Renal pelvis (tissue), 1 donor: ENCODE measurements at regions not wholly inside any gene's neighbourhood (a gene's known extent, or its start where the extent isn't known, plus 50 kb on each side); places are given as distances from the start of the nearest gene placed in this dataset.

Experiments
- DNase-seq: peaks from one replicate; pipeline ENCODE4 v3.0.0-alpha.2; 2013

DNA sequence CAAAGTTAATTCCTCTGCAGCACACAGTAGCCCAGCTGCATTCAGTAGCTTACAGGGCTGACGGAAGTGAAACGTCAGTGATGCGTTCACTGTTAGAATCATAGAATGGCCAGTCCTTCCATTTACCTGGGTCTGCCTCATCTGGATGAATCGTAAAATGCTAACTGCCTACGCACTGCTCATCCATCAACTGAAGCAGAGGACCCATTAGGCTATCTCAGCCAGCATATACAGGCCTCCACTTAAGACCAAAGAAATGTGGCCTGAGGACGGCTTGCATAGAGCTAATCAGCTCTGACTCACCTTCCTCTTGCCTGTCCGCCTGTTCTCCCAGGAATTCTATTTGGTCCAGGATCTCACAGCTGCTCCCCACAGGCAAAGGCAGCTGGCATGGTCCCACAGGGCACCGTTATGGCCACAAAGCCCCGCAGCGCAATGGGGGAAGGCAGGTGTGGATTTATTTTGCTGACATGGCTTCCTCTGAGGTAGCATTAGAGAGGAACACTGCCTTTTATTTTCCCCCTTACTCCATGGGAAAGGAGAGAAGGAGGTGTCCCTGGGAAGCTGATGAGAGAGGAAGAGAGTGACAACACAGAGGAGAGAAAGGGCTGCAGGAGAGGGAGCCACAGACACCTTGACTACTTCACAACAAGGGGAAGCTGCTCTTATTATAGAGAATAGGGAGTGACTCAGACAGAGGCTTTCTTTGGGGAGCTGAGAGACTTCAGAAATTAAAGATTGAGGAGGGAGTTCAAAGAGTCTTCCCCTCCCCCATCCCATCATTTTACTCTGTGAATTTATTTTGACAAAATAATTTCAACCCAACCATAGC lies 177.6 kb downstream of the HHIPL2 start:
- DNase-seq, result no peak

DNA sequence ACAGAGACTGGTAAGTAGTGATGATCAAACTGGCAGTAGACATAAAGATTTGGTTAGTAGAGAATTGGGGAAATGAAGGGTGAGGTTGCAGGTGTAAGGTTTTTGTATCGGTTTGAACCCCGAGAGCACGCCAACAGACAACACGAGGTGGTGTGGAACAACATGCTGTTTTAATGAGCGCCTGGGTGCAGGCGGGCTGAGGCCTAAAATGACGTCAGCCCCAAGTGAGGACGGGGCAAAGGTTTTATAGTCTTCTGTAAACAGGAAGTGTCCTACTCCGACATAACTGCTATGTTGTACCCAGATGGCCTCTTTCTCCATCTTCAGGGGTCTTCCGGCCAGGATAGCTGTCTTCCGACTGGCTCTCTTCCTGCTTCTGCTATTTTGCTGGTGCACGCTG lies 178.8 kb downstream of the HHIPL2 start:
- no peak for DNase-seq

DNA sequence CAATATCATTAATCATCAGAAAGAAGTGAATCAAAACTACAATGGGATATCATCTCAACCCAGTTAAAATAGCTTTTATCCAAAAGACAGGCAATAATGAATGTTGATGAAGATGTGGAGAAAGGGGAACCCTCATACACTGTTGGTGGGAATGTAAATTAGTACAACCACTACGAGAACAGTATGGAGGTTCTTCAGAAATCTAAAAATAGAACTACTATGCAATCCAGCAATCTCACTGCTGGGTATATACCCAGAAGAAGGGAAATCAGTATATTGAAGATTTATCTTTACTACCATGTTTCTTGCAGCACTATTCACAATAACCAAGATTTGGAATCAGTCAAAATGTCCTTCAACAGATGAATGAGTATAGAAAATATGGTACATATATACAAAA lies 189.8 kb downstream of the HHIPL2 start:
- no peak for DNase-seq

DNA sequence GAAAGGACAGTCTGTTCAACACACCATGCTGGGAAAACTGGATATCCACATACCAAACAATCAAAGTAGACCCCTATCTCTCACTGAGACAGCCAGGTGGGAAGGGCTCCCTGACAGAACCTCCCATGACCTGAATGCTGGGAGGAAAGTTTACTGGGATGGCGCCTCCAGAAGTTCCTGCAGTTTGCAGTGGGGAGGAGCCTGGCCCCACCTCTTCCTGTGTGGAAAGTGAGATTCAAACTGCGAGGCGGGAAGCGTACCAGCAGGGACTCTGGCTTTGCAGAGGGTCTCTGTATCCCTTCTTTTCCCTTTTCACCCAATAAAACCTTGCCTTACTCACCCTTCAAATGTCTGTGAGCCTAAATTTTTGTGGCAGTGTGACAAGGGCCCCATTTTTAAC lies 190.7 kb downstream of the HHIPL2 start:
- no peak for DNase-seq

DNA sequence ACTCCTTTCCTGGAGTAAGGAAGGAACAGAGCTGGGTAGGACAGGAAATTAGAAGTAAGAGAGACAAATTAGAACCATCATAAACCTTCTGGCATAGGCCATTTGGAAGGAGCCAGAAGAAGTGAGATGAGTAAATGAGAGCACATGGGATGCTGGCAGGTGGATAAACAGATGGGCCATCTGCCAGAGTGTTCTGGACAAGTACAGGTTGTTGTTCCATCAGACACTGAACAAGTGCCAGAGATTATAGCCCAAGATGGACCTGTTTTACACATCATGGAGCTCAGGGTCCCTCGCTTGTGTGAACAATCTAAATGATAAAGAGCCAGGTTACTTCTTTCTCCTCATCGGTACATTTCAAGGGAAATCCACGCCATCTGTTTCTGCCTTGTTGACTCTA lies 200.3 kb downstream of the HHIPL2 start:
- DNase-seq, result no peak

DNA sequence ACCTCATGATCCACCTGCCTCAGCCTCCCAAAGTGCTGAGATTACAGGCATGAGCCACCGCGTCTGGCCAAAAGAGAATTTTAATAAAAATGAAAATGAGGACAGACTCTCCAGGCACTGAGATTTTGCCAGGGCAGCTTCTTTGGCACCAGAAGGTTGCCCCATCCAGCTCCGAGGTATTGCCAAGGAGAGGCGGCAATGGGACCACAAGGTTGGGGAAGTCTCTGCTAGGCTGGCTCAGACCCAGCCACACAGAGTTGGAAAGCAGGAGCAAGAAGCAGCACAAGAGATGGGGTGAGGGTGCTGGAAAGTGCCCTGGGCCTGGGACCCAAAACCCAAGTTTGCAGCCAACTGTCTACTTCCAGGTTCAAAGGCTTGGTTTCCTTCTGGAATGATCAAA lies 200.9 kb downstream of the HHIPL2 start:
- no peak for DNase-seq

DNA sequence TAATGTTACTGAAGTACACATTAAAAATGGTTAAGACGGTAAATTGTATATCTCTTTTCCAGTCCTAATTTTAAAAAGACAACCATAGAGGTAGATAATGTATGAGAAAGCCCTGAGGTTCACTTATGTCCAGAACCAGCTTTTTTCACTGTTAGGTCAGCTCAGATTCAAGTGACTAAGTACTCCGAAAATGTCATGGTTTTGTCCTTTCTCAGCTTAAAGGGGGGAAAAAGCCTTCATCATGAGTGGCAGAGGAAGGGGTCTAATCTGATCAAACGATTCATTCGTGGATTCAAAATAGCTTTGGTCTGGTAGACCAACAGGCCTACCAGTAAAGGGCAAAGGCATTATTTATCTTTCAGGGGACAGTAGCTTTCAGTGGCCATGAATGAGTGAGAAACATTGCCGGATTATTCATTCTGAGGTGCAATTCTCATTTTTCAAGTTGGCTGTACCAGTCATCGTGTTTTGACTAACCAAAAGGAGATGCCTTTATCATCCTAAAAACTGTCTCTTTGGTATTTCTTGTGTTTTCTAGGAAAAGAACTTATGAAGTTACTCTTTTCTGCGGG lies 208.4 kb downstream of the HHIPL2 start:
- DNase-seq, result no peak

DNA sequence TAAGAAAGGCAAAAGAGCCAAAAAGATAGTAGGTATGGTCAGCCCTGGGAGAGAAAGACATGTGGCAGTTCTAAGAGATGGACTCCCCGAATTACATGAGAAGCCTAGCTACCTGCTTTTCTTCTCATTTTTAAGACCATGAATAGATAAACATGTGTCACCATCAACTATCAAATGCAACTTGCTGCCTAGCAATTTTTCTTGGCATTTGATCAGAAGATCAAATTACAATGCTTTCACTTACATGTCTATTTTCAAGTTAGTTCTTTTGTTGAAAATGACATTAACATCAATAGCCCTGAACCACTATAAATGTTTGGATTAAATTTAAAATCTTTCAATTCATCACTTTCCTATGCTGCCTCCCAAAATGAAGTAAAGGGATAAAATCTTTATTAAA lies 212.3 kb downstream of the HHIPL2 start:
- DNase-seq, result no peak

DNA sequence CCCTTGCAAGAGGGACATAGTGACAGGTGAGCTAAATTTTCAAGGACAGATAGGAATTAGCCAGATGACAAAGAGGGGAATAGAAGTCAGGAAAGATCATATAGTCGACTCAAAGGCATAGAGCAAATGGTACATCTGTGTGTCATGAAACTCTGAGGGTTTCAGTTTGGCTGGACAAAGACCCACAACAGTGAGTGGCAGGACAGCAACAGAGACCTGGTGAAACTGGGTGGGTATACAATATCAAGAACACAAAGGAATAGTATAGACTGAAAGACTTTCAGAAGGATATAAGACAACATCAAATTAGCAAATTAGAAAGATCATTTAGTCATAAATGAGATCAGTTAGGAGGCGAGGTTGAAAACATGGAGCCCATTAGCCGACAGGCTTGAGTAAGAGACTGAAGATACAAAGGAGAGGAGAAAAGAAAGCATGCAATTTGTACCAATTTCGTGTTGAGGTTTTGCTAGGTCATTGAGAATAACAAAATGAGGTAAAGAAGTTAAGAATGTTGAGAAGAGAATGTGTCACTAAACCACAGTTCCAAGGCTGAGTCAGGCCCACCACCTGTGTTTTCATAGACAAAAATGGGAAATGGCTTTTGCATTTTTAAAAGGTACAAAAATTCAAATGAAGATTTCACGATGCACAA lies 213.8 kb downstream of the HHIPL2 start:
- DNase-seq, result no peak

DNA sequence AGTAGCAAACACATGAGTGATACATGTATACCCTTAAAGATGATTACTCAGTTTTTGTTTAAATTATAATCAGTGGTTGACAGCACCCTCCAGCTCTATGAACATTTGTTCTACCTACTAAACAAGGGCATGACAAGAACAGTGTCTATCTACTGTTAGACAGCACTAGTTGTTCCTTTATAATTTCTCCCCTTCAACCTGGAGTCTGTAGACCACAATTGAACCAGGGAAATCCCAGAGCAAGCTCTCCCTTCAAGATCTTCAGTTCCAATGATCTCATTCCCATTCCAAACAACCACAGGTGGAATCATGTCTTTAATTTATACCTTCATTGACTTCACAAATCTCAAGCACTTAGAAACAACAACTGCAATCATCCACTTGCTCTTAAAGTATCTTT lies 216.1 kb downstream of the HHIPL2 start:
- DNase-seq, result no peak

DNA sequence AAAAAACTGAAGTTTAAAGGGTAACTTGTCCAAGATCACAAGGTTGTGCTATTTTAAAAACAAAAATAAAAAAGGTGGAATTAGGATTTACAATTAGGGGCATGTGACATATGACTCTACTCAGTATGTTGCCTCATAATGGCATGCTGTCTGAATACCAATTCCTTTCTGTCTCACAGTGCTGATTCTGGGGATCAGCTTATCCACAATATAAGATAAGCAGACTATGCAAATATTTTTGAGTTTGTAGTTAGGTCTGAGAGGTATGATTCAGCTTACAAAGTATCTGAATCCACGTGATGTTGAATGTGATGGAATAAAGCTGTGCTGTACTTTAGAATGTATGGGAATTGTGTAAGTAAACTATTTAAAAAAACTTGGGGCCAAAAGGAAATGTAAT lies 216.6 kb downstream of the HHIPL2 start:
- no peak for DNase-seq

DNA sequence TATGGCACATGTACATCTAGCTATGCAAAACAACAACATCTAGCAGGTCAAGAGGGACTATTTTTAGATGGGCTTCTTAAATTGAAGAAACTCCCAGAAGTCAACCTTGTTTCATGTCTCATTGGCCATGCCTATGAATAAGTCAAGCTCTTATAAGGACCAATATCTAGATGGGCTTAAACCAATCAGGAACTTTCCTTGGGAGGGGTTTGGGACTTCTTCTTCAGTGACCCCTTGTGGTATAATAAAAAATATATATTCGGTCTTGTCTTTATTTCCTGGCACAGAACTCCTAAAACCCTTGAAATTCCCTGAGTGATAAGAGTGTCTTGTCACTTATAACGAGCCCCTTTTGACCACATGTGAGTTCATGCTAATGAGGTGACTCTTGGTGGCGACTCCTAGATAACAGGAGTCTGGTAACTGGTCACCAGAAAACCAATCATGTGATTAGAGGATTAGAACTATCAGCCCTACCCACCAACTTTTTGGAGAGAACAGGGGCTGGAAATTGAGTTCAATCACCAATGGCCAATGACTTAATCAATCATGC lies 218.3 kb downstream of the HHIPL2 start:
- no peak for DNase-seq

DNA sequence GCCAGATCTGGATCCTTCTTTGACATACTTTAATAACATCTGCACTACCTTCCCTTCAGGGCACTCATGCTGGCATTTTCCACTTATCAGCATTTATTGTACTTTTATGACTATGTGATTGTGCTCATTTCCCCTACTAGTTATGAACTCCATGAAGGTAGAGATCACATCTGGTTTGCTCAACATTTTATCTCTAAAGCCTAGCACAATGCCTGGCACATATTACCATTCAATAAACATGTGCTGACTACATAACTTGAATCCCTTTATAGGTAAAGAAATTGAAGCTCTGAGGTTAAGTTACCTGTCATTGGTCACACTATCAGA lies 221.2 kb downstream of the HHIPL2 start:
- DNase-seq, result no peak

DNA sequence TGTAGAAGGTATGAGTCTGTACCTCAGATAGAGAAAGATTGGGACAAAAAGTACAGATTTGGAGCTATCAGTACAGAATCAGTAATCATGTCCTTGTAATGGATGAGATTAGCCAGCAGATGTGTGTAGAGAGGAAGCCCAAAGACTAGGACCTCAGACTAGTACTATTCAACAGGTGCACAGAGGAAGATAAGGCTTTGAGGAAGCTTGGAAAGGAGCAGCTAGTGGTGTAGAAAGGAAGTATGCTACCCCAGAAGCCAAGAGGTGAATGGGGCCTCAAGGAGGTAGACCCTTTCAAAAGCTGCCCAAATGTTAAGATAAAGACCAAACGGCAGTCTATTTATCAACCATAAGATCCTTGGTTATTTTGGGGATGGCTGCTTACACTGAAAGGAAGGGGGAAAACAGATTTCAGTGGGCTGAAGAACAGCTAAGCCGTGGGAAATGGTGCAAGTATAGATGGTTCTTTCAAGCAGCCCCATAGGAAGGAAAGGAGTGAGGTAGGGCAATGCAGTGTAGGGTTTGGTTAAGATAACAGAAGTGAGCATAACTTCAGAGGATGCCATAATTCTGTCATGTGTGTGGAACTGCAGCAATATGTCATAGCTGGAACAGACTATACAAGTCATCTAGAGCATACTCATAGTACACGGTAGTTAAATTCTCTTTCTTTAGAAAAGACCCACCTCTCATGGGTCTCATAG lies 221.7 kb downstream of the HHIPL2 start:
- no peak for DNase-seq

DNA sequence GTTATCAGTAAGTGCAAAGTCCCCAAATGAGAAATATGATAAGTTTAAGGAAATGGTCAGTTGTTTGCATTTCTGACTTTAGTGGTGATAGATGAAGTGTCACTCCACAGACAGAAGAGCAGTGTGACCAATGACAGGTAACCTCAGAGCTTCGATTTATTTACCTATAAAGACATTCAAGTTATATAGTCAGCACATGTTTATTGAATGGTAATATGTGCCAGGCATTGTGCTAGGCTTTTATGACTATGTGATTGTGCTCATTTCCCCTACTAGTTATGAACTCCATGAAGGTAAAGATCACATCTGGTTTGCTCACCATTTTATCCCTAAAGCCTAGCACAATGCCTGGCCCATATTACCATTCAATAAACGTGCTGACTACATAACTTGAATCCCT lies 222.4 kb downstream of the HHIPL2 start:
- no peak for DNase-seq

DNA sequence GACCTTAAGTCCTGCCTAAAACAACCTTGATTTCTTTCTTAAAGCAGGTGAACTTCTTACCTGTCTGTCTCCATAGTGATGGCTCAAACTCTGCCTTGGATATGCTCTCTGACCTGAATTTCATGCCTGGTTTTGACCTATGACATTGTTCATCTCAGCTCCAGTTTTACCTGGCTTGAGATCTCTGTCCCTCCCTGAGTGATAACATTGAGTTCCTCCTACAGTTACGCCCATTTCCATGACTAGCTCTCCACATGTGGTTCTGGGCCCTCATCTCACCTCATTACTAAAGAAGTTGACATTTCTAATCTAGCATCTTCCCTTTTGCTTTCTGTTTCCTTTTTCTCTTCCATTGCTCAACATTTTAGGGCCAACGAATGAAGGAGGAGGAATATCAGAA lies 233.1 kb downstream of the HHIPL2 start:
- no peak for DNase-seq

DNA sequence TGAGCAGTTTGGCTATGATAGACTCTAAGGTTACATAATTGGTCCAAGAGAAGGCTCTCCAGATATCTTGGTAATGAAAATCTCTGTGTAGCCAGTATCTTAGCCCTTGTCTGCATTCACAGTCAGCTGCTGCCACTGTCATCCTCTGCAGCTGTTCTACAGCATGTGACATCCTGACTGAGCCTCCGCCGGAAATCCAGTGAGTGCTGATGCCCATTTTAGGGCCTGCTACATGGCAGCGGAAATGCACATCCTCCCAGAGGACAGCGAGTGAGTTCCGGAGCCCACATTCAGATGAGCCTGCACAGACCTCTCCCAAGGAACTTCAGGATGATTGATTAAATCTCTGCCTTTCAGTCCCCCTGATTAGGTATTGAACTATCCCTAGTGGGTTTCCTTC lies 237.1 kb downstream of the HHIPL2 start:
- DNase-seq, result peak; percentile 10

DNA sequence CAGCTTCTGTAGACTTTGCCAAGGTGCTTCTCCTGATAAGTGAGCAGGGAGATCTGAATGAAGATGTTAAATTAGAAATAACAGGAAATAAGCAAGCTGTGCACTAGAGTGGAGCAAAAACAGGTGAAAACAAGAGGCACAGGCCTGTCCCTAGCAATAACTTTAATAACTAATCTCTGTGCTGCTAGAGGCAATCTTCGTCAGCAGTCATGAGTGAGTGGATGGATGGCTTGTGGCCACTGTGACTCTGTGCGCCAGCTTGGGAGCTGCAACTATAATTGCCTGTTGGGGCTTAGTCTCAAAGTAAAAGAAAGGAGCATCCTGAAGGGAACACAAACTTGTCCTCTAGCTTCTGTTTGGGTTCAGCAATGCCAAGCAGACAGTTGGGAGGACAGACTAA lies 240.3 kb downstream of the HHIPL2 start:
- DNase-seq, result peak; percentile 5

DNA sequence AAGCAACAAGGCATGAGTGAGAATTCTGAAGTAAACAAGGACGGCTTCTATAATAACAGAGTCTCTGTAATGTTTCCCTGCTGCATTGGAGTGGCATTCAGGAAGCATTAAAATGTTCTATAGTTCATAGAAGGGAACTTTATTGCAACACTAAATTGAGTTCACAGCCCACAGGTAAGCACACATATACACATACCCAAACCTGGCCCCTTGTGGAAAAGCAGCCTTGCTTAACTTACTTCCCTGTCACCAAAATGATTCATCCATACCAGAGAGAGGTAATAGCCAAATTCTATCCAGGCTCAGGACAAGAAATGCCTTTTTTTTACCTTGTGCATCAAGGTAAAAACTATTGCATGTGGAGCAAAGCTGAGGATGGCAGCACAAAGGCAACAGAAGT lies 241.4 kb downstream of the HHIPL2 start:
- no peak for DNase-seq

DNA sequence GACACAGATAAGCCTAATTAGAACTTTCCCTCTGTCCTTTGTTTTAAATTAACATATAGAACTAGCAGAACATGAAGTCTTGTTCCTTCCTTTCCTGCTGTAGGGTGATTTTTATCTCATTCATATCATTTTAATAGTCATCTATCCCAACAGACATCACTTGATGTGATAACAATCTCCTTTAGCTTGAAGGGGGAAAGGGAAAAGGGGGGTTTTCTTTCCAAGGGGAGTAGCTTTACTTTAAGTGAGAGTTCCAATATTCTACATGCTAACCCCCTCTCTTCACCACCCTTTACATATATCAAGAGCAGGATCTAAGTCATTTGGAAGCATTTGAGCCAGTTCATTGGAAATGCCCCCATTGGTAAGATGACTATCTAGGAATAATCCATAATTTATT lies 241.9 kb downstream of the HHIPL2 start:
- DNase-seq, result no peak

DNA sequence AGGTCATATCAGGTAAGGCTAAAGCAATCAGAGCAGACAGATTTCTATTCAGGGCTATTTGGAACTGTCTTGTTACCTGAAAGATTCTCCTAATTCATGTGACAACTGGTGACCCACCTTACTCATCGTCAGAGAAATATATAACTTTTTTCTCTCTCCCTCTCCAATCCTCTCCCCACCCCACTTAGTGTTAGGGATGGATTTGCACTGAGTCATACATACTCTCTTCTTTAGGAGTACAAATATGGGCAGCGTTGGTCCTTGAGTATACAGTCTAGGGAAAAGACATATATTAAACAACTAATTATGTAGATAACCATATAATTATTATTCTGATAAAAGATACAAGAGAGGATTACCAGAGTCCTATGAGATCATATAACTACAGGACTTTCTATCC lies 246.3 kb downstream of the HHIPL2 start:
- DNase-seq, result no peak

DNA sequence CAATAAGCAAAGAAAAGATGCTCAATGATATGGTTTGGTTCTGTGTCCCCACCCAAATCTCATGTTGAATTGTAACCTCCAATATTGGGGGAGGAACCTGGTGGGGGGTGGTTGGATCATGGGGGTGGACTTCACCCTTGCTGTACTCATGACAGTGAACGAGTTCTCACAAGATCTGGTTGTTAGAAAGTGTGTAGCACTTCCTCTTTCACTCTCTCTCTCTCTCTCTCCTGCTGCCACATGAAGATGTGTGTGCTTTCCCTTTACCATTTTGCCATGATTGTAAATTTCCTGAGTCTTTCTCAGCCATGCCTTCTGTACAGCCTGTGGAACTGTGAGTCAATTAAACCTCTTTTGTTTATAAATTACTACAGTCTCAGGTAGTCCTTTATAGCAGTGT lies 248.4 kb downstream of the HHIPL2 start:
- DNase-seq, result no peak

DNA sequence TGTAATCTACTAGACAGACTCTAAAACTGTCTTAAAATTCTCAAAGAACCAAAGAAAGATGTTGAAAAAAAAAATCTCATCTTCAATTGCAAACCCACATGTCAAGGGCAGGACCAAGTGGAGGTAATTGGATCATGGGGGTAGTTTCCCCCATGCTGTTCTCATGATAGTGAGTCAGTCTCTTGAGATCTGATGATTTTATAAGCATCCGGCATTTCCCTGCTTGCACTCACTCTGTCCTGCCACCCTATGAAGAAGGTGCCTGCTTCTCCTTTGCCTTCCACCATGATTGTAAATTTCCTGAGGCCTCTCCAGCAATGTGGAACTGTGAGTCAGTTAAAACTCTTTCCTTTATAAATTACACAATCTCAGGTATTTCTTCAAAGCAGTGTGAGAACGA lies 257.0 kb downstream of the HHIPL2 start:
- no peak for DNase-seq
